ENCODE measurements at regions not wholly inside any gene's neighbourhood (a gene's known extent, or its start where the extent isn't known, plus 50 kb on each side); places are given as distances from the start of the nearest gene placed in this dataset.

- intact Hi-C loops (cut with DNase I): no loop called here
- DNase-seq (no peak), ATAC-seq (no peak)
- no peak for TF ChIP-seq CTCF (IDR thresholded peaks at IDR 0.05)
- Histone ChIP-seq H3K4me1 (no peaks in the 10 kb centered on the region), H3K27me3 (ENCODE audit: low read depth) (no peaks in the 10 kb centered on the region), H3K36me3 (no peaks in the 10 kb centered on the region), H3K9me3 (no peaks in the 10 kb centered on the region), H3K4me3 (no peak overlapping the region), H3K27ac (no peak overlapping the region)
Measured at GRCh38 chr5:110179321-110179720, 489.6 kb downstream of the MAN2A1 start.

DNA sequence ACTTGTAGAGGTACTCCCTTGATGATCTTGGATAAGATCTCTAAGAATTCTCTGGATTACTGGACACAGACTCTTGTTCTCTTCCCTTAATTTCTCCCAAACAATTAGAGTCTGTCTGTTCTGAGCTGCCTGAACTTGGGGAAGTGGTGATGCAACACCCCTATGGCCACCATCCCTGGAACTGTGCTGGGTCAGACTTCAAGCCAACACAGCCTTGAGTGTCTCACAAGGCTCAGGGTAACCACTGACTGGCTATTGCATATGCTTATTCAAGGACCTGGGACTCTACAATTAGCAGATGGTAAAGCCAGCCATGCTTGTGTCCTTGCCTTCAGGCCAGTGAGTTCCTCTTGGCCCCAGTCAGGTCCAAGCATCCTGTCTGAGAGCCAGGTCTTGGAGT, 504.5 kb downstream of the MAN2A1 start:
- intact Hi-C loops (cut with DNase I): no loop called here
- no peak for DNase-seq
- H3K9me3 ChIP-seq: no peaks in the 10 kb centered on the region
- peak in 1 of 2 donors; percentile 29 for ATAC-seq
- H3K36me3 ChIP-seq: no peaks in the 10 kb centered on the region
- H3K4me3 ChIP-seq: no peak overlapping the region
- TF ChIP-seq CTCF (IDR thresholded peaks at IDR 0.05): no peak
- no peaks in the 10 kb centered on the region for H3K27me3 ChIP-seq (ENCODE audit: low read depth)
- H3K4me1 ChIP-seq: no peaks in the 10 kb centered on the region
- no peak overlapping the region for H3K27ac ChIP-seq

GRCh38 chr5:110195288-110195687, 505.6 kb downstream of the MAN2A1 start:
- H3K36me3 ChIP-seq: no peaks in the 10 kb centered on the region
- intact Hi-C loops (cut with DNase I): no loop called here
- no peak overlapping the region for H3K27ac ChIP-seq
- H3K9me3 ChIP-seq: no peaks in the 10 kb centered on the region
- TF ChIP-seq CTCF (IDR thresholded peaks at IDR 0.05): no peak
- H3K4me3 ChIP-seq: no peak overlapping the region
- H3K27me3 ChIP-seq (ENCODE audit: low read depth): no peaks in the 10 kb centered on the region
- DNase-seq: no peak
- no peak for ATAC-seq
- H3K4me1 ChIP-seq: no peaks in the 10 kb centered on the region

- ATAC-seq: no peak
- H3K4me3 ChIP-seq: no peak overlapping the region
- H3K27ac ChIP-seq: no peak overlapping the region
- no peaks in the 10 kb centered on the region for H3K27me3 ChIP-seq (ENCODE audit: low read depth)
- intact Hi-C loops (cut with DNase I): no loop called here
- no peak for TF ChIP-seq CTCF (IDR thresholded peaks at IDR 0.05)
- no peaks in the 10 kb centered on the region for H3K36me3 ChIP-seq
- H3K4me1 ChIP-seq: no peaks in the 10 kb centered on the region
- H3K9me3 ChIP-seq: no peaks in the 10 kb centered on the region
- no peak for DNase-seq
Measured at GRCh38 chr5:110201791-110202190, 512.1 kb downstream of the MAN2A1 start.

DNA sequence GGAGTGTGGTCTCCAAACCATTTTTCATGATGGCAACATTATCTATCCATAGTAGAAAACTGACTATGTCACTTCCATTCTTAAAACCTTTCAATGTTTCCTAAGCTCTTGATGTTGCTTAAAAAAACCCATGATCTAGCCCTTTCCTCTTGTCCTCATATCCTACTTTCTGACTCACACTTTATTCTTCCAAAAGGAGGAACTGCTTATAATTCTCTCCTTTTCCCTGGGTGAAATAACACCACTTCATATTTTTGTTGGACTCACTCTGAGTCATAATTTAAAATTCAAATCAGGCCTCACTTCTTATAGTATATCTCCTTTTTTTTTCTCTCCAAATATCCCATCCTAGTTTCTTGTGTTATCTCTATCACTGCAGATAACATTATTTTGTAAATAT, 513.9 kb downstream of the MAN2A1 start:
- no peak for TF ChIP-seq CTCF (IDR thresholded peaks at IDR 0.05)
- DNase-seq: no peak
- H3K4me3 ChIP-seq: no peak overlapping the region

DNA sequence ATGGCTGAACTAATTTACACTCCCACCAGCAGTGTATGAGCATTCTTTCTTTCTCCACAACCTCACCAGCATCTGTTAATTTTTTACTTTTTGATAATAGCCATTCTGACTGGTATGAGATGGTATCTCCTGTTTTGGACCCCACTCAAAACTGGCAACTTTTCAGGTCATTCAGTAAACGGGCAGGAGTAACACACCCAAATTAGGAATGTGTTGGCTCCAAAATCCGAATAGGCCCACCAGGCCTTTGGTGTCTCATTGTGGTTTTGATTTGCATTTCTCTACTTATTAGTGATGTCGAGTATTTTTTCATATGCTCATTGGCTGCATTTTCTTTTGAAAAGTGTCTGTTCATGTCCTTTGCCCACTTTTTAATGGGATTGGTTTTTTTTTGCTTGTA, 517.1 kb downstream of the TMEM232 start:
- intact Hi-C loops (cut with DNase I): no loop called here
- DNase-seq: no peak

More for the DNA sequence above, 513.9 kb downstream of the MAN2A1 start:
- Histone ChIP-seq H3K27ac (no peak overlapping the region), H3K4me1 (no peaks in the 10 kb centered on the region), H3K36me3 (no peaks in the 10 kb centered on the region), H3K27me3 (ENCODE audit: low read depth) (no peaks in the 10 kb centered on the region), H3K9me3 (no peaks in the 10 kb centered on the region)
- intact Hi-C loops (cut with DNase I): no loop called here
- ATAC-seq: no peak

More for the DNA sequence above, 517.1 kb downstream of the TMEM232 start:
- no peak overlapping the region for H3K4me3 ChIP-seq
- no peak for ATAC-seq
- no peaks in the 10 kb centered on the region for H3K36me3 ChIP-seq
- H3K9me3 ChIP-seq: no peaks in the 10 kb centered on the region
- H3K4me1 ChIP-seq: no peaks in the 10 kb centered on the region
- TF ChIP-seq CTCF (IDR thresholded peaks at IDR 0.05): no peak
- H3K27ac ChIP-seq: no peak overlapping the region
- no peaks in the 10 kb centered on the region for H3K27me3 ChIP-seq (ENCODE audit: low read depth)

All from lower lobe of right lung (tissue), 2 donors.